K562 (cell line): ENCODE measurements at regions not wholly inside any gene's neighbourhood (a gene's known extent, or its start where the extent isn't known, plus 50 kb on each side); places are given as distances from the start of the nearest gene placed in this dataset.

Experiments
- ATAC-seq: fragments of 200-7000 bp; cut with Tn5 transposase; 3 replicates; pipeline ENCODE4 v1.9.1; 2020; ENCODE audit warnings: moderate library complexity
- BruUV-seq: library from RNA; stranded (reverse); fragments of 400-500 nt; replicated peaks from 2 replicates; lab custom pipeline; 2021; lab: Mats Ljungman, UMichigan
- CTCF ChIA-PET: fragments of 300-600 bp; formaldehyde crosslinking; extraction: SDS; loops from one replicate; lab custom pipeline; 2021; ENCODE audit warnings: low intra/inter-chr PET ratio; lab: Yijun Ruan, JAX
- POLR2A ChIA-PET: fragments of 300-600, 350-650 bp; sonication (Branson Sonifier 250); formaldehyde crosslinking; extraction: SDS; loops from one replicate; lab custom pipeline; 2021; ENCODE audit warnings: antibody characterized with exemption, inconsistent platforms; lab: Yijun Ruan, JAX
- DNase-seq, 4 experiments: peaks; one replicate each; pipeline versions ENCODE4 v3.0.0 to v3.0.0-alpha.2; 2011 to 2018; ENCODE audit warnings: low spot score in 3 of 4, mixed read lengths in 3 of 4; ENCODE audit errors: extremely low read depth in 1 of 4
- FAIRE-seq: peaks from 2 replicates; lab custom pipeline; 2011; peaks lifted over from hg19 to GRCh38; lab: Jason Lieb, UNC
- H2AFZ ChIP-seq: 2 replicates; pipeline ENCODE4 v1.6.0; 2011; ENCODE audit warnings: low read depth, low read length, control low read depth, inconsistent platforms
- H3K27ac ChIP-seq: fragments of 200-600 bp; 3 replicates; pipeline ENCODE4 v1.8.0; 2011; ENCODE audit warnings: low read depth, mild to moderate bottlenecking, control low read depth, inconsistent platforms, low read length, moderate library complexity, mixed read lengths; ENCODE audit errors: extremely low read depth
- H3K27me3 ChIP-seq, 2 experiments: fragments of 300-600 bp in 1 of 2; 2 replicates in 1 of 2; 3 replicates in 1 of 2; pipeline versions ENCODE4 v1.6.0 to v1.8.0; 2011; ENCODE audit warnings: inconsistent platforms in 2 of 2, low read length in 2 of 2, mild to moderate bottlenecking in 1 of 2, mixed read lengths in 1 of 2, moderate library complexity in 1 of 2; ENCODE audit not compliant: control insufficient read depth in 2 of 2, insufficient read depth in 2 of 2
- H3K36me3 ChIP-seq: fragments of 300-600 bp; 3 replicates; pipeline ENCODE4 v1.8.0; 2011; ENCODE audit warnings: mild to moderate bottlenecking, low read length, inconsistent platforms; ENCODE audit not compliant: control insufficient read depth, insufficient read depth
- H3K4me1 ChIP-seq, 2 experiments: fragments of 200-600 bp in 1 of 2; replicated peaks in 1 of 2; 2 replicates in 1 of 2; 3 replicates in 1 of 2; pipeline versions ENCODE4 v1.5.1 to v1.8.0; 2011; ENCODE audit warnings: inconsistent platforms in 2 of 2, low read length in 2 of 2, mild to moderate bottlenecking in 1 of 2, mixed read lengths in 1 of 2, moderate library complexity in 1 of 2; ENCODE audit not compliant: control insufficient read depth in 2 of 2, insufficient read depth in 2 of 2
- H3K4me2 ChIP-seq: 2 replicates; pipeline ENCODE4 v1.6.1; 2011; ENCODE audit warnings: low read length, control low read depth, inconsistent platforms, mixed read lengths; ENCODE audit not compliant: insufficient read depth
- H3K4me3 ChIP-seq: fragments of 200-600 bp; sonication (generic), shearing (Covaris generic); 2 replicates; pipeline ENCODE4 v1.5.1; 2016; ENCODE audit warnings: control low read depth, inconsistent platforms
- H3K79me2 ChIP-seq: fragments of 200-600 bp; 3 replicates; pipeline ENCODE4 v1.8.0; 2011; ENCODE audit warnings: low read length, inconsistent platforms; ENCODE audit not compliant: control insufficient read depth, insufficient read depth
- H3K9ac ChIP-seq, 2 experiments: 2 replicates each; pipeline versions ENCODE4 v1.6.0 to v1.6.1; 2011; ENCODE audit warnings: low read depth in 2 of 2, low read length in 2 of 2, control low read depth in 1 of 2, inconsistent platforms in 1 of 2, mild to moderate bottlenecking in 1 of 2, mixed read lengths in 1 of 2; ENCODE audit not compliant: insufficient read depth in 1 of 2
- H3K9me1 ChIP-seq: one replicate; pipeline ENCODE4 v1.6.0; 2011; ENCODE audit warnings: inconsistent platforms, mild to moderate bottlenecking, low read length, moderate library complexity; ENCODE audit not compliant: control insufficient read depth, insufficient read depth
- H3K9me3 ChIP-seq: replicated peaks from 2 replicates; pipeline ENCODE4 v1.5.1; 2011; ENCODE audit warnings: low read depth, low read length, inconsistent platforms; ENCODE audit not compliant: control insufficient read depth, insufficient read depth
- H4K20me1 ChIP-seq: replicated peaks from 2 replicates; pipeline ENCODE4 v1.6.1; 2011; ENCODE audit warnings: low read length, inconsistent platforms, mixed read lengths; ENCODE audit not compliant: control insufficient read depth, insufficient read depth
- BCOR ChIP-seq: fragments of 450-650 bp; IDR thresholded peaks from 2 replicates; pipeline ENCODE4 v1.6.1; 2016
- CHD1 ChIP-seq: fragments of 200-600 bp; sonication (generic); IDR thresholded peaks from one replicate; pipeline ENCODE4 v1.6.1; 2012; ENCODE audit warnings: mild to moderate bottlenecking, moderate library complexity, low read length, inconsistent platforms
- CTCF ChIP-seq, 3 experiments: IDR thresholded peaks in 2 of 3; conservative IDR thresholded peaks in 1 of 3; 2 replicates each; pipeline ENCODE4 v1.5.1; 2011 to 2012; ENCODE audit warnings: low read length in 3 of 3, mild to moderate bottlenecking in 3 of 3, control low read depth in 2 of 3, improper control_type of control experiment in 1 of 3, inconsistent platforms in 1 of 3, low read depth in 1 of 3, mixed read lengths in 1 of 3, moderate library complexity in 1 of 3; ENCODE audit not compliant: insufficient read depth in 2 of 3
- HDAC2 ChIP-seq: fragments of 450-650 bp; IDR thresholded peaks from 2 replicates; pipeline ENCODE4 v1.6.1; 2016; ENCODE audit warnings: mild to moderate bottlenecking
- HDAC8 ChIP-seq: fragments of 450-650 bp; IDR thresholded peaks from 2 replicates; pipeline ENCODE4 v1.6.1; 2016; ENCODE audit warnings: mild to moderate bottlenecking, missing genetic modification characterization, moderate library complexity, missing compliant biosample characterization
- KAT7 ChIP-seq: sonication (generic); formaldehyde crosslinking; IDR thresholded peaks from 2 replicates; pipeline ENCODE4 v1.8.0; 2022; ENCODE audit warnings: missing genetic modification reagents, mild to moderate bottlenecking, borderline replicate concordance
- LARP7 ChIP-seq: fragments of 450-650 bp; IDR thresholded peaks from 2 replicates; pipeline ENCODE4 v1.6.1; 2016
- POLR2H ChIP-seq: IDR thresholded peaks from 2 replicates; pipeline ENCODE4 v1.6.1; 2016; ENCODE audit warnings: missing genetic modification characterization, low read depth, mild to moderate bottlenecking, control low read depth, missing compliant biosample characterization, moderate library complexity
- PTTG1 ChIP-seq: fragments of 450-650 bp; IDR thresholded peaks from 2 replicates; pipeline ENCODE4 v1.6.1; 2016; ENCODE audit warnings: low read depth, mild to moderate bottlenecking, missing genetic modification characterization, missing compliant biosample characterization
- RB1 ChIP-seq: fragments of 450-650 bp; IDR thresholded peaks from 2 replicates; pipeline ENCODE4 v1.6.1; 2017; ENCODE audit warnings: low read depth, mild to moderate bottlenecking
- RCOR1 ChIP-seq, 2 experiments: IDR thresholded peaks; 2 replicates each; pipeline ENCODE4 v1.6.1; 2012; ENCODE audit warnings: low read depth in 2 of 2, low read length in 2 of 2, borderline replicate concordance in 1 of 2, improper control_type of control experiment in 1 of 2
- RFX1 ChIP-seq: fragments of 450-650 bp; IDR thresholded peaks from 2 replicates; pipeline ENCODE4 v1.6.1; 2016; ENCODE audit warnings: mild to moderate bottlenecking, moderate library complexity
- SETDB1 ChIP-seq: IDR thresholded peaks from one replicate; pipeline ENCODE4 v1.6.1; 2012; ENCODE audit warnings: low read length, control low read depth, inconsistent platforms
- SMARCE1 ChIP-seq: fragments of 450-650 bp; IDR thresholded peaks from 2 replicates; pipeline ENCODE4 v1.7.1; 2016; ENCODE audit warnings: mild to moderate bottlenecking
- TCFL5 ChIP-seq: fragments of 250-450 bp; sonication (Bioruptor Pico); conservative IDR thresholded peaks from 2 replicates; pipeline ENCODE4 v1.6.1; 2021; ENCODE audit warnings: mild to moderate bottlenecking, moderate library complexity, matching md5 sums
- ZNF274 ChIP-seq: IDR thresholded peaks from 2 replicates; pipeline ENCODE4 v1.6.1; 2011; ENCODE audit warnings: low read depth, mild to moderate bottlenecking, low read length, moderate library complexity, borderline replicate concordance
- ZNF511 ChIP-seq: sonication (generic); formaldehyde crosslinking; IDR thresholded peaks from 2 replicates; pipeline ENCODE4 v1.8.0; 2022; ENCODE audit warnings: mild to moderate bottlenecking, missing genetic modification reagents
- ZNF551 ChIP-seq: fragments of 250-450 bp; sonication (Bioruptor Pico); IDR thresholded peaks from 2 replicates; pipeline ENCODE4 v1.5.0; 2021; ENCODE audit warnings: mild to moderate bottlenecking, moderate library complexity
- ZNF780A ChIP-seq: fragments of 250-450 bp; sonication (Bioruptor Pico); IDR thresholded peaks from 2 replicates; pipeline ENCODE4 v1.5.0; 2021; ENCODE audit warnings: mild to moderate bottlenecking
- WGBS: fragments of 100-300 bp; shearing (Covaris generic); methylation state at CpG from one replicate; pipeline ENCODE4 v1.1.6; 2016; ENCODE audit warnings: low coverage, mixed read lengths; ENCODE audit not compliant: insufficient coverage; ENCODE audit errors: missing lambda C conversion rate; 5-methylcytosine and 5-hydroxymethylcytosine counted together
- in situ Hi-C: fragments of 300-500 bp; cut with MboI; formaldehyde crosslinking; loops from 4 replicates; pipeline ENCODE4 v1.15.0; 2018; ENCODE audit warnings: inconsistent platforms, mixed read lengths
- intact Hi-C: fragments of 100-400 bp; cut with micrococcal nuclease; formaldehyde crosslinking; loops from 2 replicates; pipeline ENCODE4 v1.14.2; 2022
- TF ChIP-seq, protein P1 (sequence below): fragments of 250-450 bp; sonication (Bioruptor Pico); IDR thresholded peaks from 2 replicates; pipeline ENCODE4 v1.4.0; 2020

DNA sequence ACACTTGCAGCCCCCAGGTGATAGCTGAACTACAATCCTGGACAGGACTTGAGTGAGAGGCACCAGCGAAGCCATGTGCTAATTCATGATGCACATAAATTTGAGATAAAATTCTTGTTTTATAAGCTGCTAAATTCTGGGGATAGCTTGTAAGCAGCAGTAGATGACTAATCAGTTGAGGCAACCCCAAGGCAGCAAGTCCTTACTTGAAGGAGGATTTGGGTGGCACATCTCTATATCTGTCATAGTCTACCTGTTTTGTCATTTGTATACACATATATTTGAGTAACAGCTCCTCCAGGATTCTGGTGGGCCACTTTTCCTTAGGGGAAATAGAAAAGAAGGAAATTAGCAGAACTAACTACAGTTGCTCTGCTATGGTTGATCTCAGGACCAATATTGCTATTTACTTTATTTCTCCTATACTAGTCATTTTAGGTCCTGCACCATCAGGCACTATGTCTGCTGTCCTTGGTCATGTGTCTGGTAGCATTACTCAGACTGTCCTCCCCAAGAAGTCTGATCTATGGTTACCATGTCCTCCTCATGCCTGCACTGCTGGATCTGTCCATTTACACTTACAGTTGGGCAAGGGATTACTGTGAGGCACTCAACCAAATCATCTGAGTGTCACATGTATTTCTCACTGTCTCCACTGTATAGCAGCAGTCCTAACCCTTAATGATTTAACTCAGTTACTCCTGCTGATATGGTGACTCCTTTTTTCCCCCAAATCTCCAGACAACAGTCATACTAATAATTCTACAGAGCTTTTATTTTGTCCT, 436.0 kb upstream of the CWC22 start:
- no peak for DNase-seq
- CTCF ChIA-PET = no interaction called here
- Histone ChIP-seq H3K4me1 (no peaks in the 10 kb centered on the region), H3K9ac (no peak overlapping the region), H3K9me3 (peaks cover 3% of the 10 kb centered on the region), H3K79me2 (no peaks in the 10 kb centered on the region), H3K27ac (no peak overlapping the region), H3K9me1 (no peaks in the 10 kb centered on the region), H3K27me3 (no peaks in the 10 kb centered on the region), H2AFZ (no peak overlapping the region), H4K20me1 (no peaks in the 10 kb centered on the region), H3K36me3 (no peaks in the 10 kb centered on the region; the same call in 2 of the 3 replicates), H3K4me2 (no peak overlapping the region), H3K4me3 (no peak overlapping the region)
- FAIRE-seq = no peak
- no peak for TF ChIP-seq CHD1
- TF ChIP-seq SETDB1 = no peak
- no peak for TF ChIP-seq HDAC2
- TF ChIP-seq PTTG1 (tag) = no peak
- no peak for TF ChIP-seq POLR2H (tag)
- TF ChIP-seq RB1 = no peak
- TF ChIP-seq BCOR = no peak
- TF ChIP-seq SMARCE1 = no peak
- TF ChIP-seq CTCF (IDR thresholded peaks at IDR 0.05 in 2 of 3, conservative IDR thresholded peaks at IDR 0.05 in 1 of 3; ENCODE audit: insufficient read depth in 2 of 3, low read depth in 1 of 3, low read length in 3 of 3) = no peak
- no peak for TF ChIP-seq RFX1
- TF ChIP-seq ZNF511 = no peak
- TF ChIP-seq, protein P1, sequence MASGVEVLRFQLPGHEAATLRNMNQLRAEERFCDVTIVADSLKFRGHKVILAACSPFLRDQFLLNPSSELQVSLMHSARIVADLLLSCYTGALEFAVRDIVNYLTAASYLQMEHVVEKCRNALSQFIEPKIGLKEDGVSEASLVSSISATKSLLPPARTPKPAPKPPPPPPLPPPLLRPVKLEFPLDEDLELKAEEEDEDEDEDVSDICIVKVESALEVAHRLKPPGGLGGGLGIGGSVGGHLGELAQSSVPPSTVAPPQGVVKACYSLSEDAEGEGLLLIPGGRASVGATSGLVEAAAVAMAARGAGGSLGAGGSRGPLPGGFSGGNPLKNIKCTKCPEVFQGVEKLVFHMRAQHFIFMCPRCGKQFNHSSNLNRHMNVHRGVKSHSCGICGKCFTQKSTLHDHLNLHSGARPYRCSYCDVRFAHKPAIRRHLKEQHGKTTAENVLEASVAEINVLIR (CRISPR knock-in tag) = no peak
- no peak for TF ChIP-seq ZNF780A (CRISPR knock-in tag)
- TF ChIP-seq KAT7 (CRISPR knock-in tag) = no peak
- TF ChIP-seq RCOR1 (IDR thresholded peaks at IDR 0.05; ENCODE audit: borderline replicate concordance in 1 of 2, low read depth in 2 of 2, low read length in 2 of 2) = no peak
- TF ChIP-seq LARP7 = no peak
- no peak for TF ChIP-seq ZNF274
- no peak for TF ChIP-seq TCFL5 (CRISPR knock-in tag)
- no peak for TF ChIP-seq HDAC8
- no peak for TF ChIP-seq ZNF551
- no TSS peak for BruUV-seq
- POLR2A ChIA-PET = no interaction called here
- 0% methylated on average over 1 of the region's 1 CpG for WGBS
- in situ Hi-C loops = no loop called here
- no peak for ATAC-seq
- intact Hi-C loops = no loop called here
